Heart left ventricle (tissue), 13 donors: ENCODE measurements at regions not wholly inside any gene's neighbourhood (a gene's known extent, or its start where the extent isn't known, plus 50 kb on each side); places are given as distances from the start of the nearest gene placed in this dataset.

Source experiments
- POLR2A ChIP-seq, 2 donors: fragments of 450-650 bp; IDR thresholded peaks; one replicate each; pipeline ENCODE4 v1.6.1; 2017; ENCODE audit warnings: antibody characterized with exemption in 2 of 2, mild to moderate bottlenecking in 2 of 2, moderate library complexity in 2 of 2
- TF ChIP-seq, protein P1 (sequence below), 12 donors: fragments of 200-600 bp; sonication (generic) in 4 of 12; IDR thresholded peaks; one replicate each; pipeline versions ENCODE4 v1.5.0 to v1.8.0; 2018 to 2022; ENCODE audit warnings: antibody characterized with exemption in 12 of 12, mild to moderate bottlenecking in 5 of 12
- donor health status: ischemic (EF 13 %, LVEDD 7.1; RV severe dilation, severe dysfunction).
- donor health status: DM: no; HTN: yes; CAD: no.
- donor health status: DM: no; HTN: no; CAD: no.
- donor health status: ischemic (EF 25% LVEDD 6.9; RV normal size, moderate dysfunction).
- donor health status: ischemic (EF 25% LVEDD 5.7; RV mildly dilated, moderate dysfunction).
- donor health status: ischemic (EF 35%, LVEDD 5.7; RV mildly dilated, moderate dysfunction).
- donor health status: nonischemic (EF 11% LVEDD 7.7; RV severe dilation, severe dysfunction).
- donor health status: DM: yes; HTN: yes; CAD: no.
- donor health status: PGD.
- donor health status: ischemic (EF 29% LVEDD 5.4; RV normal size, mild dysfunction).
- donor health status: nonischemic (EF 23%, LVEDD 6.1; RV moderate dilation, normal function).

DNA sequence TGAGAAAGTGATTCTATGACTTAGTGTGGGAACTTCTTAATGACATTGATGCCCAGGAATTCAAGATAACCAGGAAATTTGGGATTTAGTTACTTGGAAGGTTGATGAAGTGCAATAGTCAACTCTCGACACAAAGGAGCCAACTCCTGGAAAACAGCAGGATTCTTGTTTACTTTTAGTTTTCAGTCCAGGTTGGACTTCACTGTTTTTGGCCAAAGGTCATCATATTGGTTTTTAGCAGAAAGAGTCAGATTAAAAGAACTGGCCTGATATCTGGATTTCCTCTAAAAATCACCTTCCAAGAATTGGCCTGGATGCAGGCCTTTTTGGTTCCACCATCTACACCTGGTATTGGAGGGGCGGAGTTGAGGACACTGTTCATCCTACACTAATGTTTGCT lies 60.1 kb upstream of the SALL1 start:
- TF ChIP-seq, protein P1, sequence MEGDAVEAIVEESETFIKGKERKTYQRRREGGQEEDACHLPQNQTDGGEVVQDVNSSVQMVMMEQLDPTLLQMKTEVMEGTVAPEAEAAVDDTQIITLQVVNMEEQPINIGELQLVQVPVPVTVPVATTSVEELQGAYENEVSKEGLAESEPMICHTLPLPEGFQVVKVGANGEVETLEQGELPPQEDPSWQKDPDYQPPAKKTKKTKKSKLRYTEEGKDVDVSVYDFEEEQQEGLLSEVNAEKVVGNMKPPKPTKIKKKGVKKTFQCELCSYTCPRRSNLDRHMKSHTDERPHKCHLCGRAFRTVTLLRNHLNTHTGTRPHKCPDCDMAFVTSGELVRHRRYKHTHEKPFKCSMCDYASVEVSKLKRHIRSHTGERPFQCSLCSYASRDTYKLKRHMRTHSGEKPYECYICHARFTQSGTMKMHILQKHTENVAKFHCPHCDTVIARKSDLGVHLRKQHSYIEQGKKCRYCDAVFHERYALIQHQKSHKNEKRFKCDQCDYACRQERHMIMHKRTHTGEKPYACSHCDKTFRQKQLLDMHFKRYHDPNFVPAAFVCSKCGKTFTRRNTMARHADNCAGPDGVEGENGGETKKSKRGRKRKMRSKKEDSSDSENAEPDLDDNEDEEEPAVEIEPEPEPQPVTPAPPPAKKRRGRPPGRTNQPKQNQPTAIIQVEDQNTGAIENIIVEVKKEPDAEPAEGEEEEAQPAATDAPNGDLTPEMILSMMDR (IDR thresholded peaks at IDR 0.05): no peak
- TF ChIP-seq POLR2A (IDR thresholded peaks at IDR 0.05): no peak
